ENCODE measurements at regions not wholly inside any gene's neighbourhood (a gene's known extent, or its start where the extent isn't known, plus 50 kb on each side); places are given as distances from the start of the nearest gene placed in this dataset.

DNA sequence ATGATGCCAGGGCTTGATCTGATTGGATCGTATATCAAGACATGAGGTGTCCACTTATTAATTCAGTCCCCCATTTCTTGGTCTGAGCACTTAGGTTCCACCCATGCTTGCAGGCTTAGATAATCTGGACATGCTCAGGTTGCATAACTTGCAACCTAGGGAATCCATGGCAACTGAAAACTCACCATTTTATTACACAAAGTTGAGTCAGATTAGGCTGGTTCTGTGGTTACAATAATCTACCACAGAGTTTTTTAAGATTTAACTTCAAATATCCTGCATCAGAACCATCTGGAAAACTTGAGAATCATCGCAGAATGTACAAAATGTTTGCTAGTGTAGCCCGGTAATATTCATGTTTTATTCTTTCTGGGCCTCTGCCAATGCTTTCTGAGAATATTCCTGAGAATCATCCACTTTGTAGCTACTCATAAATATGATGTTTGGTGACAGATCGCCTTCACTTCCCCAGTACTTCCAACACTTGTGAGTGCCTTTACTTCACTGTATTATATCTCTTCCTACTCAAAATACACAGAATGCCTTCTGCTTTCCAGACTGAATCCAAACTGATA lies 707.2 kb upstream of the ADAMTS5 start:
- no peak for TF ChIP-seq CEBPB (IDR thresholded peaks at IDR 0.05)
- TF ChIP-seq YY1 (IDR thresholded peaks at IDR 0.05; ENCODE audit: low read depth): no peak
- TF ChIP-seq, protein P1, sequence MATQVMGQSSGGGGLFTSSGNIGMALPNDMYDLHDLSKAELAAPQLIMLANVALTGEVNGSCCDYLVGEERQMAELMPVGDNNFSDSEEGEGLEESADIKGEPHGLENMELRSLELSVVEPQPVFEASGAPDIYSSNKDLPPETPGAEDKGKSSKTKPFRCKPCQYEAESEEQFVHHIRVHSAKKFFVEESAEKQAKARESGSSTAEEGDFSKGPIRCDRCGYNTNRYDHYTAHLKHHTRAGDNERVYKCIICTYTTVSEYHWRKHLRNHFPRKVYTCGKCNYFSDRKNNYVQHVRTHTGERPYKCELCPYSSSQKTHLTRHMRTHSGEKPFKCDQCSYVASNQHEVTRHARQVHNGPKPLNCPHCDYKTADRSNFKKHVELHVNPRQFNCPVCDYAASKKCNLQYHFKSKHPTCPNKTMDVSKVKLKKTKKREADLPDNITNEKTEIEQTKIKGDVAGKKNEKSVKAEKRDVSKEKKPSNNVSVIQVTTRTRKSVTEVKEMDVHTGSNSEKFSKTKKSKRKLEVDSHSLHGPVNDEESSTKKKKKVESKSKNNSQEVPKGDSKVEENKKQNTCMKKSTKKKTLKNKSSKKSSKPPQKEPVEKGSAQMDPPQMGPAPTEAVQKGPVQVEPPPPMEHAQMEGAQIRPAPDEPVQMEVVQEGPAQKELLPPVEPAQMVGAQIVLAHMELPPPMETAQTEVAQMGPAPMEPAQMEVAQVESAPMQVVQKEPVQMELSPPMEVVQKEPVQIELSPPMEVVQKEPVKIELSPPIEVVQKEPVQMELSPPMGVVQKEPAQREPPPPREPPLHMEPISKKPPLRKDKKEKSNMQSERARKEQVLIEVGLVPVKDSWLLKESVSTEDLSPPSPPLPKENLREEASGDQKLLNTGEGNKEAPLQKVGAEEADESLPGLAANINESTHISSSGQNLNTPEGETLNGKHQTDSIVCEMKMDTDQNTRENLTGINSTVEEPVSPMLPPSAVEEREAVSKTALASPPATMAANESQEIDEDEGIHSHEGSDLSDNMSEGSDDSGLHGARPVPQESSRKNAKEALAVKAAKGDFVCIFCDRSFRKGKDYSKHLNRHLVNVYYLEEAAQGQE (IDR thresholded peaks at IDR 0.05; ENCODE audit: low read depth): no peak
- TF ChIP-seq NFIC (IDR thresholded peaks at IDR 0.05): no peak
- no peak for TF ChIP-seq RAD21 (IDR thresholded peaks at IDR 0.05; ENCODE audit: low read depth)
- no peak for TF ChIP-seq EP300 (IDR thresholded peaks at IDR 0.05; ENCODE audit: borderline replicate concordance)
- TF ChIP-seq, protein P2, sequence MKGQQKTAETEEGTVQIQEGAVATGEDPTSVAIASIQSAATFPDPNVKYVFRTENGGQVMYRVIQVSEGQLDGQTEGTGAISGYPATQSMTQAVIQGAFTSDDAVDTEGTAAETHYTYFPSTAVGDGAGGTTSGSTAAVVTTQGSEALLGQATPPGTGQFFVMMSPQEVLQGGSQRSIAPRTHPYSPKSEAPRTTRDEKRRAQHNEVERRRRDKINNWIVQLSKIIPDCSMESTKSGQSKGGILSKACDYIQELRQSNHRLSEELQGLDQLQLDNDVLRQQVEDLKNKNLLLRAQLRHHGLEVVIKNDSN (IDR thresholded peaks at IDR 0.05): no peak
- no peak for TF ChIP-seq FOXM1 (IDR thresholded peaks at IDR 0.05; ENCODE audit: borderline replicate concordance, low read depth)
- TF ChIP-seq TEAD4 (IDR thresholded peaks at IDR 0.05): no peak
- no peak for TF ChIP-seq TCF12 (IDR thresholded peaks at IDR 0.05; ENCODE audit: low read depth)
- no peak for TF ChIP-seq CREB1 (IDR thresholded peaks at IDR 0.05; ENCODE audit: low read depth)
- no peak for TF ChIP-seq EGR1 (IDR thresholded peaks at IDR 0.05)
- TF ChIP-seq, protein P3, sequence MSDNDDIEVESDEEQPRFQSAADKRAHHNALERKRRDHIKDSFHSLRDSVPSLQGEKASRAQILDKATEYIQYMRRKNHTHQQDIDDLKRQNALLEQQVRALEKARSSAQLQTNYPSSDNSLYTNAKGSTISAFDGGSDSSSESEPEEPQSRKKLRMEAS (IDR thresholded peaks at IDR 0.05): no peak
- no peak for TF ChIP-seq ZBTB7A (IDR thresholded peaks at IDR 0.05; ENCODE audit: low read depth)

Measured in Ishikawa (cell line).